ENCODE measurements at regions not wholly inside any gene's neighbourhood (a gene's known extent, or its start where the extent isn't known, plus 50 kb on each side); places are given as distances from the start of the nearest gene placed in this dataset.

GRCh38 chr4:159542296-159542695 lies 439.4 kb downstream of the RAPGEF2 start:
- H3K4me3 ChIP-seq (ENCODE audit: low read depth, low read length), result no peak overlapping the region
- no peak for TF ChIP-seq CTCF (IDR thresholded peaks at IDR 0.05; ENCODE audit: insufficient read depth, low read length)
- DNase-seq (ENCODE audit: low read depth), result no peak

GRCh38 chr4:159543831-159544230 lies 441.0 kb downstream of the RAPGEF2 start:
- TF ChIP-seq CTCF (IDR thresholded peaks at IDR 0.05; ENCODE audit: insufficient read depth, low read length), result no peak
- no peak overlapping the region for H3K4me3 ChIP-seq (ENCODE audit: low read depth, low read length)
- no peak for DNase-seq (ENCODE audit: low read depth)

GRCh38 chr4:159545556-159545955 lies 442.7 kb downstream of the RAPGEF2 start:
- no peak for DNase-seq (ENCODE audit: low read depth)
- no peak for TF ChIP-seq CTCF (IDR thresholded peaks at IDR 0.05; ENCODE audit: insufficient read depth, low read length)
- H3K4me3 ChIP-seq (ENCODE audit: low read depth, low read length), result no peak overlapping the region

GRCh38 chr4:159547645-159548308 lies 444.9 kb downstream of the RAPGEF2 start:
- DNase-seq (ENCODE audit: low read depth), result peak; percentile 17
- no peak for TF ChIP-seq CTCF (IDR thresholded peaks at IDR 0.05; ENCODE audit: insufficient read depth, low read length)
- H3K4me3 ChIP-seq (ENCODE audit: low read depth, low read length), result no peak overlapping the region

GRCh38 chr4:159549098-159549518 lies 446.2 kb downstream of the RAPGEF2 start:
- H3K4me3 ChIP-seq (ENCODE audit: low read depth, low read length), result no peak overlapping the region
- no peak for TF ChIP-seq CTCF (IDR thresholded peaks at IDR 0.05; ENCODE audit: insufficient read depth, low read length)
- no peak for DNase-seq (ENCODE audit: low read depth)

GRCh38 chr4:159551281-159551680 lies 448.4 kb downstream of the RAPGEF2 start:
- DNase-seq (ENCODE audit: low read depth), result peak; percentile 35
- no peak overlapping the region for H3K4me3 ChIP-seq (ENCODE audit: low read depth, low read length)
- no peak for TF ChIP-seq CTCF (IDR thresholded peaks at IDR 0.05; ENCODE audit: insufficient read depth, low read length)

All from fibroblast of the aortic adventitia (primary cell).